ENCODE measurements at regions not wholly inside any gene's neighbourhood (a gene's known extent, or its start where the extent isn't known, plus 50 kb on each side); places are given as distances from the start of the nearest gene placed in this dataset.

DNA sequence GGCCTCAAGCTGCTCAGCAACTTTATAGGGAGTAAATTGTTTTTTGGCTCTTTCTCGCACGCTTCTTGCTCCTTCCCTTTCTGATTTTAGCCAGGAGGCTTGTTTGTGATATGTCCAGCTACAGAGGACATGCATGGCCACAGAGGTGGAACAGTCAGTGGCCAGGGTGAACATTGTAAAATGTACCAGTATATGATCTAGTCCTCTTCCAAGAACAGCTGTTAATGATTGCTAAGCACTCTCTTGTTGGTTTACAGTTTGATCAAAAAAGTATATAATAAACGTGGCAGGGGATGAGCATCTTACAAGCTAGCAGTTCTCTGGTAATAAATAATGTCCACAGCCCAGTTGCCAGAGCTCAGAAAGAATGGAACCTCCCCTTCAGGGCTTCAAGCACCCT lies 461.7 kb upstream of the DYNLRB2 start:
- DNase-seq (ENCODE audit: low read depth): no peak

DNA sequence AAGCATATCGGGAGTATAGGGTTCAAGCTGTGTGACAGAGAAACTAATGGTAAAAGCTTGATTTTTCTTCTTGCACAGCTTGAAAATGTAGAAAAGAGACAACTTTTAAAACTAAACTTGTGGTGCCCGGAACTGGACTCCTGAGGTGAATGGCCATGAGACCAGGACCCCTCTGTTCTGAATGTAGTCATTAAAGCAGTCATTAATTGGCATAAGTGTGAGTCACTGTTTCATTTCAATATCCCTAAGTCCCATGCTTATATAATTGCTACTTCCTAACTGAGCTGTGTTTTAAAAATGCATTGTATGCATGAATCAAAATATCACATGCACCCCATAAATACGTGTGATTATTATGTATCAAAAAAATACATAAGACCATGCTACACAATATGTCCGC lies 463.1 kb upstream of the DYNLRB2 start:
- no peak for DNase-seq (ENCODE audit: low read depth)

DNA sequence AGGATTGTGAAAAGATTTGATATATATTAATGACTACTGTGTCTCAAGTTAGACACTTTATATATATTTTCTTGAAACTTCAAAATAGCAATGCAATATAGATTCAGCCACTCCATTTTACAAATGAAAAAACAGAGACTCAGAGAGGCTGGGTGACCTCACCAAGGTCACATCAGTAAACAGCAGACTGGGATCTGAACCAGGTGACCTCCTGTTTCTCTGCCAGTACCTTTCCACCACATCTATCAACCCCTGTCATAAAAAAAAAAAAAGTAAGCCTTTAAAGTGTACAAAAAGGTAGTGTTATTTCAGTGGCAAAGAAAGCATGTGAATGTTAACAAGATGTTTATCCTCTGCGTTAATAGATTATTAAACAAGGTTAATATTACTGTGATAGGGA lies 466.5 kb upstream of the DYNLRB2 start:
- DNase-seq (ENCODE audit: low read depth): no peak

DNA sequence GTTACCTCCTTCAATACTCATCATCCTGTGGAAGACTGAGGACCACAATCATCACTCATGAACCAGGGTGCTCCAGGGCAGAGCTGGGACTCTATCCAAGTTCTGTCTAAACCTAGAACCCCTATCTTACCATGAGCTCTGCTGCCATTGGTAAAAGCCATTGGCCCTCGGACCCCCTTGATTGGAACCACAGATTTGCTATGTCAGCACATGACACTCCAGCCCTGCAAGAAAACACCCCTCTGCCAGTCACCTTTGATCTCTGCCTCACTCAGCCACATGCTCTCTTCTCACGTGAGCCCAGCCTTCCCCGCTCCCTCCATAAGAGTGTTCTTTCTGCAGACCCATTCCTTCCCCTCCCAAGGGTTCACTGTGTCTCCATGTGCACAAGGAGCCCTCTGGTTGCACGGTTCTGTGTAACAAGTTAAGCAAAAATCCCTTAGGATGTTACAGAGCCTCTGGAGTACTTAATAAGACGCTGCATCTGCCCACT lies 468.8 kb upstream of the DYNLRB2 start:
- DNase-seq (ENCODE audit: low read depth): no peak

DNA sequence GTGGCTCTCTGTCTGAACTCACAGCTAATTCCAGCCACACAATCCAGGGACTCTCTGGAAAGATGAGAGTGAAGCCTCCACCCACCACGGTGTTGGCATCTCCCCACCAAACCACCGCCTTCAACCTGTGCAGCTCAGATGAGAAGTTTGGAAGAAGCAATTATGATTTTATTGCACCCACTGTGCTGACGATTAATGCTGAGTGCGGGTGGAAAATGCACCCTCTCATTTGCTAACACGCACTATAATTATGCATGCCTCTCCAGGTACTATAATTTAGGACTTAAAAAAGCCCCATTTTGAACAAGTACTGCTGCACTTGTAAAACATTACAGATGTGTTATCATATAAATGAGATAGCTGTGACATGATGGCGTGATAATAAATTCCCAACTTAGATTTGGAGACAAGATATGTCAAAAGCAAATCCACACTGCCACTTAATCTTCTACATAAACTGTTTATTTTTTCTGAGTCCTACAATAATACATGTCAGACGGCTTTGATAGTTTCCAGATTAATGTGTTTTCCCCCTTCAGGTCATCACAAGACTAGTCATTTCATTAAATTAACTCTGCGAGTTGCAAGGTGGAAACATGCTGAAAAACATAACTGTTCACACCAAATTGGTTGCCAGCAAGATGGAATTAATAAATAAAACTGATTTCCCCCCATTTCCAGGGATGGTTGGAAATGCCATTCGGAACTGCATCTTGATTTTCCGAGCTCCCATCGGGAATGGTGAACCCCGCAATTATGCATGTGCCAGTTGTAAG lies 466.5 kb upstream of the MAF start:
- no peak for DNase-seq (ENCODE audit: low read depth)

DNA sequence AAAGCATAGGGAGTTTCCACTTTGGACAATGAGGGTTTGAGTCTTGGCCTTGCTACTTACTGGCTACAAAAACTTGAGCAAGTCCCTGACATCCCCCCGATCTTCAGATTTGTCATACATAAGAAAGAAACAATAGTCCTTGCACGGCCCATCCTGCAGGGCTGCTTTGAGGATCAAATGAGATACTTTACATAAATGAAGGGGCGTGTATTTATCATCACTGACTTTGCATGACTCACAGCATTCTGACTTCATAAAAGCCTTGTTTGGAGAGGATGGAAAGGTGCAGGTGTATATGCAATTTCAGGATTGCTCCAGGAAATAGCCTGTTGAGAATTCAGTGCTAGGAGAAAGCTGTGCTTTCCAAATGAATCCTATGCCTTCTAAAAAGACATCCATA lies 465.0 kb upstream of the MAF start:
- DNase-seq (ENCODE audit: low read depth): no peak

DNA sequence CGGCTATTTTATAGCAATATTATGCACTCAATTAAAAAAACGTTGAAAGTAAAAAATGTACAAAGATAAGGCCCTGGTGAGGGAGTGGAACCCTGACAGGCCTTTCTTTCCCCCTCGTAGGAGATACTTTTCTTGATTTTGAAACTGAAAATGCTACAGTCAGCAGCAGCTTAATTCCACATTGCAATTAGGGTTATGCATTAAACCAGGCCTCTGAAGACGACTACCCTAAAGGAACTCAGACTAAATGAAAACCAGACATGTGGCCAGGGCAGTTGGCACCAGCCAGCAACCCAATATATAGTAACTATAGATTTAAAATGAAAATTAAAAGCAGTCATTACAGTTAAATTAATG lies 463.2 kb upstream of the MAF start:
- no peak for DNase-seq (ENCODE audit: low read depth)

DNA sequence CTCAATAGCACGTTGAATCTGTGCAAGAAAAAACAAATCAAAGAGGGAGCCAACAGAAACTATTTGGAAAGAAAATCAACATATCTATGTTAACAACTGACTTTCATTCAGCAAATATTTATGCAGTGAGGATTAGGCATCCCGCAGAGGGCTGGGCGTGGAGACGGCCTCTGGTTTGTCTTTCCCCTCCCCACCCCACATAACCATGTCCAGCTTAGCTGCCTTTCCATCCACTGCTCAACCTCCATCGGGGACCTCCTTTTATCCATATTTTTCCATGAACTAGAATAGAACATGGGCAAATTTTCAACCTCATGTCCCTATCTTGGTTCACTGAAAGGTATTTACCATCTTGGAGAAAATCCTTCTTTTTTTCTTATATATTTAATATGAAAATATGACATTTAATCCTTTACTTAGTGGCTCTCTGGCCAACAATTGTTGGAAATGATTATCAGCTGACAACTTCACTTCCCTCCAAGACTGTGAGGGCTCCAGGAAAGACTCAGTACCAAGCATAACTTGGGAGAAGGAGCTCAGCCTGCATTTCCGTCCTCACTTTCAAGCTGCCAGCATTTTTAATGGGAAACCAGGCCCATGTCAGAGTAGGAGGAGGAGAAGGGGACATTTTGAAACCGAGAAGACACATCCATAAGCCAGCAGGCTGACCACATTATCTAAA lies 462.6 kb upstream of the MAF start:
- no peak for DNase-seq (ENCODE audit: low read depth)

DNA sequence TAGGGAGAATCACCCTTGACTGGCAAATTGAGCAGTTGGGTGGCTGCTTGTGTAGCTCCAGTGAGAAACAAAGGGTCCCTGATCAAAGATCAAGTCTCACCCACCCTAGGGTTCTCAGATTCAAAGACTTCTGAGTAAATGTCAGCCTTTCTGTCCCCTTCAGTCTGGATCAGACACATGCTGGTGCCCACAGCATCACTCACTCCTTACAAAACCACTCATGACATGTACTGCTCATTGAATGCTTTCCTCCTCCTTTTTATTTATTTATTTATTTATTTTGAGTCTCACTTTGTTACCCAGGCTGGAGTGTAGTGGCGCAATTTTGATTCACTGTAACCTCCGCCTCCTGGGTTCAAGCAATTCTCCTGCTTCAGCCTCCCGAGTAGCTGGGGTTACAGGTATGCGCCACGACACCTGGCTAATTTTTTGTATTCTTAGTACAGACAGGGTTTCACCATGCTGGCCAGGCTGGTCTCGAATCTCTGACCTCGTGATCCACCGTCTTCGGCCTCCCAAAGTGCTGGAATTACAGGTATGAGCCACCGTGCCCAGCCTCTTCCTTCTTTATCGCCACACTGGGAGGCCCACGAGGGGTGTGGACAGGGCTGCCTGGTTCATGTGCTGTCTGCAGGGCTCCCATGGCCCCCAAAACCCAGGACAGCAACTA lies 462.0 kb upstream of the MAF start:
- no peak for DNase-seq (ENCODE audit: low read depth)

DNA sequence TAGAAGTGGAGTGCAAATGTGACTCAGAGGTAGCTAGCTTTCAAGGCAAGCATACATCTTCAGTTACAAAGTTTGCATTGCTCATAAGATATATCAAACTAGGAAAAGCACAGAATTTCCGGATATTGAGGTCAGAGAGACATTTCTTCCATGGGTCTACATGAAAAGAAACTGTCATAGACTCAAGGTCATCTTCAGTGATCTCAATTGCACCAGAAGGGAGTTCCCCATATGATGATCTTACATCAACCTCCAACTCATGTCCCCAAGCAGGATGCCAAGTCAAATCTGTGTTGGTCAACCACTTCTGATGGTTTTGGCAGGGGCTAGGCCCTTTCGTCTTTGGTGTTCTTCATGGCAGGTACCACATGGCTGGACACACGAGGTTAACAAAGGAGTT lies 459.9 kb upstream of the MAF start:
- DNase-seq (ENCODE audit: low read depth): no peak

DNA sequence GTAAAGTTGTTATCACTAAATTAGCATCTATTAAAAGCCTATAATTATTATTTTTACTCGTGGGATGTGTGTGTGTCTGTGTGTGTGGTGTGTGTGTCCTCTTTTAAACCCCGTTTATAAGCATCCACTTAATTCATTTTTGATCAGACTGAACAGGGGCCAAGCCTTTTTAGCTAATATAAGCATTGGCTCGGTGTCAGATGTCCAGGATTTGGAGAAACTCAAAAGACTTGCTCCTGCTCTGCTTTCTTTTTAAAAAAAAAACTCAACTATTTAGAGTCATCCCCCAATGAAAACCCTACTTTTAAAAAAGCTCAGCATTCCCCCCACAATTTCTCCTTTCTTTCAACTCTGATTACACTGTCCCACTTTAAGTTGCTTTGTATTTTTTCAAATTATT lies 459.3 kb upstream of the MAF start:
- no peak for DNase-seq (ENCODE audit: low read depth)

DNA sequence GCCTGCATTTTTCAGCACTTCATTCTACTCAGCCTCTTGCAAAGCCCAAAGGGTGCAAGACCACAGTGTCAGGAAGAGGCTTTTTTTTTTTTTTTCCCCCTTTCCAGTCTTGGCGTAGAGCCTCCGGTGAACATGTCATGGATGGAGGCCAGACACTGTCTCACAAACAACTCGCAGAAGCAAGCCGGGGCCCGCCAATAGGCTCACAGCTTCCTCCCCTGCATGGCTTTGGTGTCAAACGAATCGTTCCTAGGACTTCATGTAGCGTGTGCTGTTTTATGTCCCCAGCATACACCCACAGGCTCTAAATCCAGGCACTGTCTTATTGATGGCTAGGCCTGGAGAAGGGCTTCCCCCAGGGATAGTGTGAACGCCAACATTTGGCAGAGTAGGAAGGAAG lies 457.7 kb upstream of the MAF start:
- no peak for DNase-seq (ENCODE audit: low read depth)

DNA sequence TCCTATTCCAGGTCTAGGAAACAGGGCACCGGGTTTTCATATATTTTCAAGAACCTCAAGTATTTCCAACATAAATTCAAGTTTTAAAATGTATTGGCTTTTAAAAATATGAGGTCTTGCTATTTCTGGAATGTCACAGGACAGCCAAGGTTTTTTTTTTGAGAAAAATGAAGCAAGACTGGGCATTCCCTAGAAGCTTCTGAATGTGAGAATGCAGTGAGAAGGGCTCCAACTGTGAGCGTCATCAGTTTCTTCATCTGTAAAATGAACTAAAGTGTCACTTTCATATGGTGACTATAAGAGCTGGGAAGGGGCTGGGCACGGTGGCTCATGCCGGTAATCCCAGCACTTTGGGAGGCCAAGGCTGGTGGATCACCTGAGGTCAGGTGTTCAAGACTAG lies 455.8 kb upstream of the MAF start:
- DNase-seq (ENCODE audit: low read depth): no peak

DNA sequence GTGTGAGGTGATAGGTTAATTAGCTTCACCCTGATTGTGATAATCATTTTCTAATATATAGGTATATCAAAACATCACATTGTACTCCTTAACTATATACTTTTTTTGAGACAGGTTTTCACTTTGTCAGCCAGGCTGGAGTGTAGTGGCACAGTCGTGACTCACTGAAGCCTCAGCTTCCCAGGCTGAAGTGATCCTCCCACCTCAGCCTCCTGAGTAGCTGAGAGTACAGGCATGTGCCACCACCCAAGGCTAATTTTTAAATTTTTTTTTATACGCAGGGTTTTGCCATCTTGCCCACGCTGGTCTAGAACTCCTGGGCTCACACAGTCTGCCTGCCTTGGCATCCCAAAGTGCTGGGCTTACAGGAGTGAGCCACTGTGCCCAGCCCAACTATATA lies 455.3 kb upstream of the MAF start:
- no peak for DNase-seq (ENCODE audit: low read depth)

DNA sequence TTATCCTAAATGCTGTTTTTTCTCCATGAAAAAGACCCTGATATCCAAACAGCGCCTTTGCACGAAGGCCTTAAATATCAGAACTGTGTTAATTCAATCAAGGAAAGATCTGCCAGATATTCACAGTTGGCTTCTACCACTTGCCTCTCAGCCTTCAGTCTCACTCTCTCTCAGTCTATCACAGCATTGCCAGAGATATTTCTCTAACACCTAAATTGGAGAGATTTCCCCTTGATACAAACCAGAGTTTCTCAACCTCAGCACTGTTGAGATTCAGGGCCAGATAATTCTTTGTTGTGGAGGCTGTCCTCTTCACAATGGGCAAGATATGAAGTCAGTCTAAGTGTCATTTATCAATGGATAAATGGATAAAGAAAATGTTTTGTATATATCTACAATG lies 454.1 kb upstream of the MAF start:
- no peak for DNase-seq (ENCODE audit: low read depth)

DNA sequence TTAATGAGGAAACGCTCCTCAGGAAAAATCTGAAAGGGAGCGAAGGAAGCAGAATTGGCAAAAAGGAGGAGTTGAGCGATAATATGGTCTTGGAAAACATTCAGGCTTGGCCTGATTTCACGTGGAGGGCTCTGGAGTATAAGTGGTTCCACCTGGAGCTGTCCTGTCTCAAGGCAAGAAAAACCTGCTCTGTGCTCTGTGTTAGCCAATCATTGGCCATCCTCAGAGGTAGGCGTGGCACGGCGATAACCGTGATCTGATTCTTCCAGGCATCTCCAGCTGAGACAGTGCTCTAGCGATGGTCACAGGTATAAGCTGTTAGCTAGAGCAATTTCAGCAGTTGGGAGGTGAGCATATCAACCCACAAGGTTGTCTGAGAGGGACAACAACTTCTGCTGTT lies 450.5 kb upstream of the MAF start:
- no peak for DNase-seq (ENCODE audit: low read depth)

DNA sequence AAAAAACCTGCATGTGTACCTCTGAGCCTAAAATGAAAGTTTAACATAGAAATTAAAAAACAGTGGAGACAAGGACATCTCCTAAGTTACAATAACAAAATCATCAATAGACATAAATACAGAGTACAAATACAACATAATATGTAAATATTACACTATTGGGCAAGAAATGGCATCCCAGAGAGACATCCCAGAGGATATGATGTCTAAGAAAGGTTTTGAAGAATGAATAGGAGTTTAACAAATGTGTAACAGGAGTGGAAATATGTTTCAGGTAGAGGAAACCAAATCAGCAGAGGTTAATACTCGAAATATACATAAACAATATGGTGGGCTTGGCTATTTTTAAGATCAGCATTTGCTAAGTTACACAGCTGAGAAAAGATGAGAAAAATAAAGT lies 447.7 kb upstream of the MAF start:
- no peak for DNase-seq (ENCODE audit: low read depth)

DNA sequence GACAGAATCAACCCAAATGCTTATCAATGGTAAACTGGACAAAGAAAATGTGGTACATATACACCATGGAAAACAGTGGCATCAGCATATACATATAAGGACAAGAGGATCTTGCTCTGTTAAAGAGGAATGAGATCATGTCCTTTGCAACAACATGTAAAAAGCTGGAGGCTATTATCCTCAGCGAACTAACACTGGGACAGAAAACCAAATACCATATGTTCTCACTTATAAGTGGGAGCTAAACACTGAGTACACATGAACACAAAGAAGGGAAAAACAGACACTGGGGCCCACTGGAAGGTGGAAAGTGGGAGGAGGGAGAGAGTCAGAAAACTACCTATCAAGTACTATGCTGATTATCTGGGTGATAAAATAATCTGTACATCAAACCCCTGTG lies 447.3 kb upstream of the MAF start:
- no peak for DNase-seq (ENCODE audit: low read depth)

DNA sequence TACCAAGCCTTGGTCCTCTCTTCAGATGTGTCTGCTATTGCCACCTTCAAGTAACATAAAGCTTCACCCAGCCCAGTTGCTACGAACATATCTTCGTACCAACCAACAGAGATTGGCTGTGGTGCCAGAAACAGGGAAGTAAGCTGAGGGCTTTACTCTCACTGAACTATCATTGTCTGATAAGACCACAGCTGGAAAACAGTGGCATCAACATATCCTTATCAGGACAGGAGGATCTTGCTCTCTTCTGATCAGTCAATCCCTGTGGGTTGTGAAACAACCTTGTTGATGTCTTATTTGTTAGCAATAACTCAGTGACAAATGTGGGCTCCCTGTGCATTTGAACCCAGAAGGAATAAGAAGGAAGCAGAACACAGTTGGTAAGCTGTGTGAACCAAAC lies 446.3 kb upstream of the MAF start:
- no peak for DNase-seq (ENCODE audit: low read depth)

DNA sequence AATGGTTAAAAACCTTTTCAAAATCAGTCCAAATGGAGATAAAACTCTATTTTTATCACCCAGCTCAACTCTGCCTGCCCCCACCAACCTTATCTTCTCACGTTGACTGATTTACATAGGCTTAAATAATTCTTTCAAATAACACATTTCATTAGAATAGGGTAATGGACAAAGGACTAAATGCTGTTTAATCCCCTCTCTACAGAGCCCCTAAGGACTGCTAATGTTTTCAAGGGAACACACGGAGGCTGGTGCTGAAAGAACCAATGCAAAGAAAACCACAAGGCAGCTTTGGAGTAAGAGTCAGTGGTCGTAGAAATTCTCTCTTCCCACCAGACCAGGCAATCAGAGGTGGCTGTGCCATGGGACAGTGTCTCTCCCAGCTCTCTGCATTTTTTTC lies 445.7 kb upstream of the MAF start:
- no peak for DNase-seq (ENCODE audit: low read depth)

DNA sequence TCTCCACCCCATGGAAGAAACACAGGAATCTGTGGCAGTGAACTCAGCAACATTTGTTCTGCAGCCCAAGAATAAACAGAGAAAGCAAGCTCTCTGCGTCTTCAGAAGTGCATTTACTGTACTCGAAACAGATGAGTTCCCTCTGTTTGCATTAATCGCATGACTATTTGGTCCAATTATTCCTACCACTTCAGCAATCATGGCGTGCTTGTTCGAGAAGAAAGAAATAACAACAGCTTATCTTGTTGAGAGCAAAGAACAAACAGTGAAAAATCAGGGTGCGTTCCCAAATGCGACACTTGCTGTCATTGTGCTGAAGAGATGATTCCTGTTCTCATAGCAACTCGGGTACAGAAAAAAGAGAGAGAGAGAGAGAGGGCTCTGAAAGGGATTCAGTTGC lies 445.3 kb upstream of the MAF start:
- no peak for DNase-seq (ENCODE audit: low read depth)

DNA sequence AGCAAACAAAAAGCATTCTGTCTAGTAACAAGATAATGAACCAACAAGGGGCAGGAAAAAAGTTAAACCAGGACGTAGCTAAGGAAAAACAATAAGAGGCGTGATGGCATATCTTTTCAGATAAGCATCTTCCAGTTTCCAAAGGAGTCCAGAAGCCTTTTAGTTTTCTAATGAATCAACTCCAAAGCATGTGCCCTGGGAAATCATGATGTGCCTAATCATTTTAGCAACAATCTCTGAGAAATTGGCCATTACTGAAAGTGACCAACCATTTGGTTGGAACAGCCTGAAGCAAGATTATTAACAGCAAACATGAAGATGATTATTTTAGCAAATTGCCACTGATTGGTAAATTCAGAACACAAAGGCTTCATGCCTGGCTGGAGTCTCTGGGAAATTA lies 440.9 kb upstream of the MAF start:
- DNase-seq (ENCODE audit: low read depth): no peak

DNA sequence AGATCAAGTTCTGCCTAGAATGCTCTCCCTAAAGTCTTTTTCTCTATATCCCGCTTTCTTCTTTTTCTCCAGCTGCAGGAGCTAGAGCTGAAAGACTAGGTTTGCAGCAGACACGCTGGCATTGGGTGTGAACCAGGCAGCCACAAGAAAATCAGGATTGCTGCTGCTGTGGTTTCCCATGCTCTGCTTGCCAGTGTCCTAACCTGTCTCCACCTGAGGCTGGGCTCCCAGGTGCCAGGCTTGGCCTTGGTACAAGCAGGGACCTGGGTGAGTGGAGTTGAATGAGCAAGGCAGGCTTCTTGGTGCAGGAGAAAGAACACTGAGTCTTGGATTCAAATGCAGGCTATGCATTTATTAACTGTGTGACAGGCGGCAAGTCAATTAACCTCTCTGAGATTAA lies 440.3 kb upstream of the MAF start:
- no peak for DNase-seq (ENCODE audit: low read depth)

DNA sequence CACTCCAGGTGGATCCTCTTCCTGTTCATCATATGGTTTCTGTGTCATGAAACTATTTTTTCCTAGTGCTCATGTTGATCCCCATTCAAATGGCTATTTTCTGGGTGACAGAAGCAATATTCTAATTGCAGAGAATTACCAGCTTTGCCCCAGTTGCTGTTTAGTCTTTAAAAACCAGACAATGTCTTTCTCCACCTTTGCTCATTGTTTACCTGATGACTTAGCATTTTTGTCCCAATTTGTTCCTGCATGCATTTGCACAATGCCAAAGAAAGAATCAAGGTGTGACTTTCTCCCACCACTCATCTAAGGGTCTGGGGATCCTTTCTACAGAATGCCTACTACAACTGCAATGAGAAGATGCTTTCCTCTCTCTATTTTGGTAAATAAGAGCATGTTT lies 439.9 kb upstream of the MAF start:
- no peak for DNase-seq (ENCODE audit: low read depth)

All from activated T-helper 1 cell treated with Interleukin-2 at 50 U/mL for 16 hours (primary cell).